ENCODE measurements at regions not wholly inside any gene's neighbourhood (a gene's known extent, or its start where the extent isn't known, plus 50 kb on each side); places are given as distances from the start of the nearest gene placed in this dataset.

DNA sequence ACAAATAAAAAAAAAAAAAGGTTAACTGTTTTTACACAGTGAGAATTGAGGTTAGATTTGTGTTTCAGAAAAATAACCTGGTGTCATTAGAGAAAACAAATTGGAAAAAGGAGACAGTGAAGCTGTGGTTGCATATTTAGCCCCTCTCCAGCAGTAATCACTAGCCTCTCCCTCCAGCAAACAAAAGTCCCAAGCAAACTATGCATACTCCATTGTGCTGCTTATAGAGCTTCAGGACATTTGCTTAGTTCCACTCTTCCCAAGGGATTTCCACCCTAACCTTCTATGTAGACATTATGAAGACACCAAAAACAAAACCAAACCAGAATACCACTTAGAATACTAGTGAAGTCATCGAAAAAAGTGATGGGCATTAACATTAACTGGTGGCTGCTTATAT, 534.2 kb upstream of the CDH2 start:
- TF ChIP-seq, protein P1, sequence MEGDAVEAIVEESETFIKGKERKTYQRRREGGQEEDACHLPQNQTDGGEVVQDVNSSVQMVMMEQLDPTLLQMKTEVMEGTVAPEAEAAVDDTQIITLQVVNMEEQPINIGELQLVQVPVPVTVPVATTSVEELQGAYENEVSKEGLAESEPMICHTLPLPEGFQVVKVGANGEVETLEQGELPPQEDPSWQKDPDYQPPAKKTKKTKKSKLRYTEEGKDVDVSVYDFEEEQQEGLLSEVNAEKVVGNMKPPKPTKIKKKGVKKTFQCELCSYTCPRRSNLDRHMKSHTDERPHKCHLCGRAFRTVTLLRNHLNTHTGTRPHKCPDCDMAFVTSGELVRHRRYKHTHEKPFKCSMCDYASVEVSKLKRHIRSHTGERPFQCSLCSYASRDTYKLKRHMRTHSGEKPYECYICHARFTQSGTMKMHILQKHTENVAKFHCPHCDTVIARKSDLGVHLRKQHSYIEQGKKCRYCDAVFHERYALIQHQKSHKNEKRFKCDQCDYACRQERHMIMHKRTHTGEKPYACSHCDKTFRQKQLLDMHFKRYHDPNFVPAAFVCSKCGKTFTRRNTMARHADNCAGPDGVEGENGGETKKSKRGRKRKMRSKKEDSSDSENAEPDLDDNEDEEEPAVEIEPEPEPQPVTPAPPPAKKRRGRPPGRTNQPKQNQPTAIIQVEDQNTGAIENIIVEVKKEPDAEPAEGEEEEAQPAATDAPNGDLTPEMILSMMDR (conservative IDR thresholded peaks at IDR 0.05 in 1 of 2, IDR thresholded peaks at IDR 0.05 in 1 of 2; ENCODE audit: low read depth in 1 of 2, low read length in 2 of 2): no peak
- TF ChIP-seq EZH2 (IDR thresholded peaks at IDR 0.05; ENCODE audit: low read length, missing control alignments): no peak

All from fibroblast of lung (primary cell).